HFF-Myc (cell line): ENCODE measurements at regions not wholly inside any gene's neighbourhood (a gene's known extent, or its start where the extent isn't known, plus 50 kb on each side); places are given as distances from the start of the nearest gene placed in this dataset.

Experiments used
- DNase-seq: peaks from one replicate; pipeline ENCODE4 v3.0.0-alpha.2; 2011; ENCODE audit warnings: low read depth; ENCODE audit errors: extremely low read depth
- H3K4me3 ChIP-seq: replicated peaks from 2 replicates; pipeline ENCODE4 v1.5.1; 2011; ENCODE audit warnings: low read depth, mild to moderate bottlenecking, control low read depth, low read length
- TF ChIP-seq, protein P1 (sequence below): IDR thresholded peaks from 2 replicates; pipeline ENCODE4 v1.5.1; 2012; ENCODE audit warnings: mild to moderate bottlenecking, low read depth, low read length, control low read depth; ENCODE audit errors: missing control alignments

DNA sequence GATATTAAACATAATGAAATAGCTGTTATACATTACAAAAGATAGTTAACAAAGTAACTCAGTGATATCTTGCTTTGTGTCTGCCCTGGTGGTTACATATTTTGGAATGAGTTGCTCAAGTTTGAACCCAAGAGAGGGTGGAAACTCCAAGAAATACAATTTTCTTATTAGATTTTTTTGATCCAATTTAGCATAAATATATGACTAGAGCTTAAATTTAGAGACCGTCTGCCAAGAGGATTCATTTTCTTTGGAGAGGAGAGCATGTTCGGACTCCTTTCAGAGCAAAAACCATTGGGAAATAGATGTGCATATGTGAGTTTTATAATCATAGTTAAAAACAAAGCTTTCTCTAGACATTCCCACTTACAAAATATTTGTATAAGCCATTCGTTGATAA is 353.4 kb downstream of the EPM2A start:
- TF ChIP-seq, protein P1, sequence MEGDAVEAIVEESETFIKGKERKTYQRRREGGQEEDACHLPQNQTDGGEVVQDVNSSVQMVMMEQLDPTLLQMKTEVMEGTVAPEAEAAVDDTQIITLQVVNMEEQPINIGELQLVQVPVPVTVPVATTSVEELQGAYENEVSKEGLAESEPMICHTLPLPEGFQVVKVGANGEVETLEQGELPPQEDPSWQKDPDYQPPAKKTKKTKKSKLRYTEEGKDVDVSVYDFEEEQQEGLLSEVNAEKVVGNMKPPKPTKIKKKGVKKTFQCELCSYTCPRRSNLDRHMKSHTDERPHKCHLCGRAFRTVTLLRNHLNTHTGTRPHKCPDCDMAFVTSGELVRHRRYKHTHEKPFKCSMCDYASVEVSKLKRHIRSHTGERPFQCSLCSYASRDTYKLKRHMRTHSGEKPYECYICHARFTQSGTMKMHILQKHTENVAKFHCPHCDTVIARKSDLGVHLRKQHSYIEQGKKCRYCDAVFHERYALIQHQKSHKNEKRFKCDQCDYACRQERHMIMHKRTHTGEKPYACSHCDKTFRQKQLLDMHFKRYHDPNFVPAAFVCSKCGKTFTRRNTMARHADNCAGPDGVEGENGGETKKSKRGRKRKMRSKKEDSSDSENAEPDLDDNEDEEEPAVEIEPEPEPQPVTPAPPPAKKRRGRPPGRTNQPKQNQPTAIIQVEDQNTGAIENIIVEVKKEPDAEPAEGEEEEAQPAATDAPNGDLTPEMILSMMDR, result no peak
- no peak for DNase-seq
- no peak overlapping the region for H3K4me3 ChIP-seq

DNA sequence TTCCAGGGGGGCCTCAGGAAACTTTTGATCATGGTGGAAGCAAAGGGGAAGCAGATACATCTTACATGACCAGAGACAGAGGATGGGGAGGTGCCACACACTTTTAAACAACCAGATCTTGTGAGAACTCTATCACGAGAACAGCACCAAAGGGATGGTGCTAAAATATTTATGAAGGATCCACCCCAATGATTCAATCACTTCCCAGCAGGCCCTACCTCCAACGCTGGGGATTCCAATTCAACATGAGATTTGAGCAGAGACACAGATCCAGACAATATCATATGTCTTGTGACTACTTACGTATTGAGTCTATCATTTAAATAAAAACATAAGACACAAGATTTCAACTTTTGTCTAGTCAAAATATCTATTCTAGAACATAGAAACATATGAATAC is 351.9 kb downstream of the EPM2A start:
- TF ChIP-seq, protein P1, result no peak
- DNase-seq, result no peak
- H3K4me3 ChIP-seq, result no peak overlapping the region

DNA sequence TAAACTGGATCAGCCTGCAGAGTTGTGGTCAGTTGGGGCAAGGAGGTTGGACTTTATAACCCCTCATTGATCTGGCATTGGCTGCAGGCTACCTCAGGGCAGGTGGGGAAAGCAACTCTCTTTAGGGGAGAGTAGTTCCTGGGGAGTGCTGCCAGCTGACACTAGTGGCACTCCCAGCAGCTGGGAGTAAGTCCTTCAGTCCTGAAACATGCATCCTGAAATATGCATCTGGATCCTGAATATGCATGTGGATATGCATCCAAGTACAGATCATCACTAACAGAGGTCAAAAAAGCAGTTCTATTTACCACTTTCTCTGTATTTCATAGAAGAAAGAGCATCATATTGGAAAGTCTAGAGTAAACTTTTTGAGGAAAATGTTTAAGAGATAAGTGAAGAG is 350.8 kb downstream of the EPM2A start:
- TF ChIP-seq, protein P1, result no peak
- DNase-seq, result no peak
- no peak overlapping the region for H3K4me3 ChIP-seq

DNA sequence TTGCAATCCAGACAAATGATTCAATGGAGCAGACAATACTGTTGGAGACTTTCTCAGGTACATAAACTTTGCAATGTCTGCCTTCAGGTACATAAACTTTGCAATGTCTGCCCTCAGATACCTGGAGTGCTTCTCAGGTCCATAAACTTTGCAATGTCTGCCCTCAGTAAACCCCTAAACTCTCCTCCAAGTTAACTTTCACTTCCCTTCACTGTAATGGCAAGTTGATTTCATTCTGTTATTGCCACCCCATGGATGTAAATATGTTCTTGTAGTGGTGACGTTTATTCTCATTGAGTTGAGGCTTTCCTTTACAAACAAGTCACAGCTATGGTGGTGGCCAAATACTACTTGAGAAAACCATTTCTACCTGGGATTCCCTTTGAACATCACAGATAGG is 338.8 kb downstream of the EPM2A start:
- H3K4me3 ChIP-seq, result no peak overlapping the region
- DNase-seq, result no peak
- TF ChIP-seq, protein P1, result no peak

DNA sequence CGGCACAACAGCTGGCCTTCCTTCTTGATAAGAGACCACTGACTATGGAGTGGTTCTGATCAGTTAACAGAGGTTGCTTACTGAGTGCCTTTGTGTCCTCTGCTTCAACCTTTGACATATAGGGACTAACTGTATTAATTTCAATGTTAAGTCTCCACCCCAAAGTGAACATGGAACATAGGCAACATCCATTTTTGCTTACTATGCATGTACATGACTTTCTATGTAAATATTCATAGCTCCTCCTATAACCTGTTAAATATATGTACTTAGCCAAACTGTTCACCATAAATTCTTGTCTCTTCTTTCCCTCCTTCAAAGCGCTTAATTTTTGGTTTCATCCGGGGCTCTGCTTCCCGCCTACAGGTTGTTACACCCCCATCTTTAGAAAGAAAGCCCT is 334.8 kb downstream of the EPM2A start:
- DNase-seq, result no peak
- H3K4me3 ChIP-seq, result no peak overlapping the region
- TF ChIP-seq, protein P1, result no peak

DNA sequence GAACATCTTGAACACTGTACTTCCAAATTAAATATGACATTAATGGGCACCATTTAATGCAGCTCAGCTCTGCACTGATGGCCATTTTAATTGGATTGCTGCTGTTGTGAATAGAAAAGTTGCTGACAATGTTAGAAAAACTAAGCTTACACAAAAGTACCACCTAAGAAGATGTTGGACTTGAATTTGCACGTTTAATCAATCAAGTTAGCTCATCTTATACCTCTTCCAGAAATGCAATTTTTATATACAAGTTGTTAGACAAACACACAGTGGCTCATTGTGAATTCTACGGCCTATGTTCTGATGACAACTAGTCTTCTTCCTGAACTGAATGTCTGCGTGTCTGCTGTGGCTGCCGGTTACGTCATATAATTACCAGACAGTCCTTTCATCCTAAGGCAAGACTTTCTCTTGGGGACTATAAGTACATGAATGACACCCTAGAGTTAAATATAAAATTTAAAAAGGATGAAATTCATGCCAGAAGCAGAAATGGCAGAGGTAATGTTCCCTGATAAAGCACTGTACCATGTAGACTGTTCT is 330.2 kb downstream of the EPM2A start:
- no peak for DNase-seq
- H3K4me3 ChIP-seq, result no peak overlapping the region
- TF ChIP-seq, protein P1, result no peak

DNA sequence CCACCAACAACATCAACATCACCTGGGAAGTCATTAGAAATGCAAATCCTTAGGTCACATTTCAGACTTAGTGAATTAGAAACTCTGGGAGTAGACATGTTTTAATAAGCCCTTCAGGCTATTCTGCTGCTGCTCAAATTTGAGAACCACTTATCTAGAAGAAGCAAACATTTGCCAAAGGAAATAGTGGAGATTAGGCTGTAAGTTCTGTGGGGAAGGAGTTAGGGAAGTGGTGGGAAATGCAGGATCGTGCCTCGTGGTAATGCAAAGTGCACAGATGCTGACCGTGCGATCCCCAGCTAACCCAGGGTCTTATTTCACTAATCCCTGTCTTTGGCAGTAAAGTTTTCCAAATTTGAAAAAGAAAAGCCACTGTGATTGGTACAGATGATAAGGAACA is 328.5 kb downstream of the EPM2A start:
- TF ChIP-seq, protein P1, result no peak
- no peak for DNase-seq
- no peak overlapping the region for H3K4me3 ChIP-seq
